Endothelial cell of umbilical vein (primary cell): ENCODE measurements at regions not wholly inside any gene's neighbourhood (a gene's known extent, or its start where the extent isn't known, plus 50 kb on each side); places are given as distances from the start of the nearest gene placed in this dataset.

ENCODE experiments used
- BruUV-seq: library from RNA; stranded (reverse); fragments of 400-500 nt; replicated peaks from 2 replicates; lab custom pipeline; 2021; lab: Mats Ljungman, UMichigan
- CTCF ChIA-PET: fragments of 300-600, 350-600 bp; sonication (Branson Sonifier 250); formaldehyde crosslinking; loops from one replicate; lab custom pipeline; 2021; ENCODE audit warnings: antibody characterized with exemption, inconsistent platforms; lab: Charles Lee
- POLR2A ChIA-PET: fragments of 300-600, 350-600 bp; sonication (Branson Sonifier 250); formaldehyde crosslinking; loops from one replicate; lab custom pipeline; 2021; ENCODE audit warnings: antibody characterized with exemption, inconsistent platforms; lab: Charles Lee
- DNase-seq: peaks from one replicate; pipeline ENCODE4 v3.0.0-alpha.2; 2011; ENCODE audit warnings: low read depth, low spot score
- FAIRE-seq: peaks from 2 replicates; lab custom pipeline; 2011; peaks lifted over from hg19 to GRCh38; lab: Jason Lieb, UNC
- H2AFZ ChIP-seq: 2 replicates; pipeline ENCODE4 v1.6.0; 2012; ENCODE audit warnings: low read depth, low read length, control low read depth, inconsistent platforms
- H3K27ac ChIP-seq: 2 replicates; pipeline ENCODE4 v1.5.1; 2011; ENCODE audit warnings: low read depth, mild to moderate bottlenecking, control low read depth, low read length, moderate library complexity; ENCODE audit not compliant: insufficient read depth
- H3K27me3 ChIP-seq, 2 experiments: 2 replicates each; pipeline versions ENCODE4 v1.6.0 to v1.6.1; 2011; ENCODE audit warnings: low read length in 2 of 2, mixed read lengths in 1 of 2; ENCODE audit not compliant: control insufficient read depth in 2 of 2, insufficient read depth in 2 of 2
- H3K36me3 ChIP-seq, 2 experiments: 2 replicates in 1 of 2; 3 replicates in 1 of 2; pipeline ENCODE4 v1.5.1; 2011; ENCODE audit warnings: low read length in 2 of 2, mild to moderate bottlenecking in 1 of 2, moderate library complexity in 1 of 2; ENCODE audit not compliant: control insufficient read depth in 2 of 2, insufficient read depth in 2 of 2; ENCODE audit errors: extremely low read depth in 1 of 2
- H3K4me1 ChIP-seq: 3 replicates; pipeline ENCODE4 v1.5.1; 2011; ENCODE audit warnings: mild to moderate bottlenecking, low read length; ENCODE audit not compliant: control insufficient read depth, insufficient read depth; ENCODE audit errors: extremely low read depth
- H3K4me2 ChIP-seq: 2 replicates; pipeline ENCODE4 v1.6.1; 2011; ENCODE audit warnings: low read length, control low read depth, mixed read lengths; ENCODE audit not compliant: insufficient read depth
- H3K4me3 ChIP-seq, 3 experiments: fragments of 200-600 bp in 1 of 3; sonication (generic), shearing (Covaris generic) in 1 of 3; replicated peaks in 1 of 3; 2 replicates each; pipeline ENCODE4 v1.5.1; 2011 to 2016; ENCODE audit warnings: control low read depth in 3 of 3, low read length in 3 of 3, mild to moderate bottlenecking in 2 of 3, inconsistent platforms in 1 of 3, low read depth in 1 of 3, moderate library complexity in 1 of 3; ENCODE audit not compliant: insufficient read depth in 1 of 3
- H3K79me2 ChIP-seq: 2 replicates; pipeline ENCODE4 v1.6.0; 2012; ENCODE audit warnings: low read length, inconsistent platforms; ENCODE audit not compliant: control insufficient read depth, insufficient read depth
- H3K9ac ChIP-seq: replicated peaks from 2 replicates; pipeline ENCODE3; 2011; ENCODE audit warnings: low read length, control low read depth; ENCODE audit not compliant: insufficient read depth; ENCODE audit errors: extremely low read depth
- H3K9me1 ChIP-seq: replicated peaks from 3 replicates; pipeline ENCODE4 v1.6.0; 2011; ENCODE audit warnings: mild to moderate bottlenecking, low read length; ENCODE audit not compliant: control insufficient read depth, insufficient read depth; ENCODE audit errors: extremely low read depth
- H3K9me3 ChIP-seq: replicated peaks from 2 replicates; pipeline ENCODE4 v1.5.1; 2012; ENCODE audit warnings: low read length, inconsistent platforms; ENCODE audit not compliant: control insufficient read depth, insufficient read depth
- H4K20me1 ChIP-seq: replicated peaks from 2 replicates; pipeline ENCODE3; 2011; ENCODE audit warnings: mild to moderate bottlenecking, low read length; ENCODE audit not compliant: control insufficient read depth, insufficient read depth; ENCODE audit errors: extremely low read depth
- CTCF ChIP-seq, 2 donors: IDR thresholded peaks; 1 replicate in 1 of 2; 2 replicates in 1 of 2; pipeline ENCODE4 v1.5.1; 2011; ENCODE audit warnings: low read length in 2 of 2, mild to moderate bottlenecking in 2 of 2, moderate library complexity in 2 of 2, control low read depth in 1 of 2, inconsistent platforms in 1 of 2, low read depth in 1 of 2; ENCODE audit not compliant: insufficient read depth in 1 of 2; ENCODE audit errors: extremely low read depth in 1 of 2
- EZH2 ChIP-seq: IDR thresholded peaks from 2 replicates; pipeline ENCODE4 v1.6.1; 2012; ENCODE audit warnings: borderline replicate concordance, low read depth, mild to moderate bottlenecking, moderate library complexity, low read length, inconsistent platforms; ENCODE audit not compliant: severe bottlenecking
- FOS ChIP-seq: IDR thresholded peaks from 2 replicates; pipeline ENCODE4 v1.6.1; 2011; ENCODE audit warnings: mild to moderate bottlenecking, low read length, moderate library complexity, borderline replicate concordance; ENCODE audit not compliant: insufficient read depth
- GATA2 ChIP-seq: IDR thresholded peaks from 2 replicates; pipeline ENCODE4 v1.7.0; 2011; ENCODE audit warnings: low read depth, mild to moderate bottlenecking, moderate library complexity, mixed read lengths, low read length; ENCODE audit not compliant: insufficient read length, insufficient read depth
- JUN ChIP-seq: IDR thresholded peaks from 2 replicates; pipeline ENCODE4 v1.6.1; 2011; ENCODE audit warnings: borderline replicate concordance, low read depth; ENCODE audit not compliant: insufficient read length, insufficient read depth
- MAX ChIP-seq: IDR thresholded peaks from 2 replicates; pipeline ENCODE4 v1.6.1; 2011; ENCODE audit not compliant: insufficient read depth, insufficient read length
- MYC ChIP-seq: IDR thresholded peaks from one replicate; pipeline ENCODE4 v1.6.1; 2011; ENCODE audit warnings: mild to moderate bottlenecking, low read depth, low read length
- POLR2A ChIP-seq: IDR thresholded peaks from 2 replicates; pipeline ENCODE4 v1.6.1; 2012; ENCODE audit warnings: low read depth, mild to moderate bottlenecking, control low read depth, low read length
- POLR2AphosphoS5 ChIP-seq: IDR thresholded peaks from 2 replicates; pipeline ENCODE4 v1.6.1; 2012; ENCODE audit warnings: low read depth, mild to moderate bottlenecking, control low read depth, low read length, moderate library complexity; ENCODE audit not compliant: insufficient read depth
- dilution Hi-C: fragments of 300-500 bp; cut with MboI; formaldehyde crosslinking; loops from one replicate; pipeline ENCODE4 v1.15.0; 2019; ENCODE audit warnings: low sequenced_read_pairs; ENCODE audit not compliant: extremely low pct_ligation_motif_present
- intact Hi-C: fragments of 100-400 bp; cut with micrococcal nuclease; formaldehyde crosslinking; loops from one replicate; pipeline ENCODE4 v1.10.0; 2022

GRCh38 chr9:135186248-135187164, 99.0 kb downstream of the OLFM1 start:
- H3K4me2 ChIP-seq = no peak overlapping the region
- H3K4me1 ChIP-seq = no peaks in the 10 kb centered on the region
- no peak overlapping the region for H3K27ac ChIP-seq
- FAIRE-seq (no peak), DNase-seq (no peak)
- no peak overlapping the region for H2AFZ ChIP-seq
- no peaks in the 10 kb centered on the region for H3K9me3 ChIP-seq
- no peak for TF ChIP-seq MAX
- TF ChIP-seq POLR2AphosphoS5 = no peak
- no peak for TF ChIP-seq MYC
- no peak for TF ChIP-seq JUN
- no peak for TF ChIP-seq POLR2A
- no peak for TF ChIP-seq GATA2
- TF ChIP-seq EZH2 = no peak
- no peak for TF ChIP-seq FOS
- TF ChIP-seq CTCF (IDR thresholded peaks at IDR 0.05; ENCODE audit: extremely low read depth in 1 of 2, insufficient read depth in 1 of 2, low read depth in 1 of 2, low read length in 2 of 2) = no peak
- no peaks in the 10 kb centered on the region for H3K27me3 ChIP-seq
- no peak overlapping the region for H3K4me3 ChIP-seq
- H4K20me1 ChIP-seq = no peaks in the 10 kb centered on the region
- no peaks in the 10 kb centered on the region for H3K79me2 ChIP-seq
- no peaks in the 10 kb centered on the region for H3K36me3 ChIP-seq
- no TSS peak for BruUV-seq
- ChIA-PET POLR2A (no interaction called here), CTCF (no interaction called here)
- no peak overlapping the region for H3K9ac ChIP-seq
- intact Hi-C loops = no loop called here
- H3K9me1 ChIP-seq = no peaks in the 10 kb centered on the region
- dilution Hi-C loops = no loop called here
